ENCODE measurements at regions not wholly inside any gene's neighbourhood (a gene's known extent, or its start where the extent isn't known, plus 50 kb on each side); places are given as distances from the start of the nearest gene placed in this dataset.

DNA sequence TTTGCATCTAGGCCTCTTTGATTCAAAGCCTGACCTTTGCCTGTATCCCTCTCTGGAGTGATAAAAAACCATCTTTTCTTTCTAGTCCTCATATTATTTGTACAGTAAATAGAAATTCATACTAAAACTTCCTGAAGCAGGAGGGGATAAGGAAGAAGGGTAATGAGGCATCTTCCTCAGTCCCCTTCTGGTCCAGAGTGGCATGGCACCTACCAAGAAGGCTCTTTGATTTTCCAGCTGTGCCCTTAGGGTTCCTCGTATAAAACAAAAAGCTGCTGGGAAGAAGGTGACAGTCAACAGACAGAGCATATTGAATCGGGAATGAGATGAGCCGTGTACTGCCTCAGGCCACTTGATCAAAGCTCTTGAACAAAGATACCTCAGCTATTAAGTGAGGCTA, 71.9 kb upstream of the SPDL1 start:
- no peak for DNase-seq (ENCODE audit: low read depth in 1 of 2, low spot score in 1 of 2)
- TF ChIP-seq GABPA (IDR thresholded peaks at IDR 0.05; ENCODE audit: low read depth) (no peak), POLR2AphosphoS5 (IDR thresholded peaks at IDR 0.05; ENCODE audit: low read depth) (no peak)
- TF ChIP-seq, protein P1, sequence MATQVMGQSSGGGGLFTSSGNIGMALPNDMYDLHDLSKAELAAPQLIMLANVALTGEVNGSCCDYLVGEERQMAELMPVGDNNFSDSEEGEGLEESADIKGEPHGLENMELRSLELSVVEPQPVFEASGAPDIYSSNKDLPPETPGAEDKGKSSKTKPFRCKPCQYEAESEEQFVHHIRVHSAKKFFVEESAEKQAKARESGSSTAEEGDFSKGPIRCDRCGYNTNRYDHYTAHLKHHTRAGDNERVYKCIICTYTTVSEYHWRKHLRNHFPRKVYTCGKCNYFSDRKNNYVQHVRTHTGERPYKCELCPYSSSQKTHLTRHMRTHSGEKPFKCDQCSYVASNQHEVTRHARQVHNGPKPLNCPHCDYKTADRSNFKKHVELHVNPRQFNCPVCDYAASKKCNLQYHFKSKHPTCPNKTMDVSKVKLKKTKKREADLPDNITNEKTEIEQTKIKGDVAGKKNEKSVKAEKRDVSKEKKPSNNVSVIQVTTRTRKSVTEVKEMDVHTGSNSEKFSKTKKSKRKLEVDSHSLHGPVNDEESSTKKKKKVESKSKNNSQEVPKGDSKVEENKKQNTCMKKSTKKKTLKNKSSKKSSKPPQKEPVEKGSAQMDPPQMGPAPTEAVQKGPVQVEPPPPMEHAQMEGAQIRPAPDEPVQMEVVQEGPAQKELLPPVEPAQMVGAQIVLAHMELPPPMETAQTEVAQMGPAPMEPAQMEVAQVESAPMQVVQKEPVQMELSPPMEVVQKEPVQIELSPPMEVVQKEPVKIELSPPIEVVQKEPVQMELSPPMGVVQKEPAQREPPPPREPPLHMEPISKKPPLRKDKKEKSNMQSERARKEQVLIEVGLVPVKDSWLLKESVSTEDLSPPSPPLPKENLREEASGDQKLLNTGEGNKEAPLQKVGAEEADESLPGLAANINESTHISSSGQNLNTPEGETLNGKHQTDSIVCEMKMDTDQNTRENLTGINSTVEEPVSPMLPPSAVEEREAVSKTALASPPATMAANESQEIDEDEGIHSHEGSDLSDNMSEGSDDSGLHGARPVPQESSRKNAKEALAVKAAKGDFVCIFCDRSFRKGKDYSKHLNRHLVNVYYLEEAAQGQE (IDR thresholded peaks at IDR 0.05; ENCODE audit: insufficient replicate concordance, low read depth): no peak
- TF ChIP-seq, protein P2, sequence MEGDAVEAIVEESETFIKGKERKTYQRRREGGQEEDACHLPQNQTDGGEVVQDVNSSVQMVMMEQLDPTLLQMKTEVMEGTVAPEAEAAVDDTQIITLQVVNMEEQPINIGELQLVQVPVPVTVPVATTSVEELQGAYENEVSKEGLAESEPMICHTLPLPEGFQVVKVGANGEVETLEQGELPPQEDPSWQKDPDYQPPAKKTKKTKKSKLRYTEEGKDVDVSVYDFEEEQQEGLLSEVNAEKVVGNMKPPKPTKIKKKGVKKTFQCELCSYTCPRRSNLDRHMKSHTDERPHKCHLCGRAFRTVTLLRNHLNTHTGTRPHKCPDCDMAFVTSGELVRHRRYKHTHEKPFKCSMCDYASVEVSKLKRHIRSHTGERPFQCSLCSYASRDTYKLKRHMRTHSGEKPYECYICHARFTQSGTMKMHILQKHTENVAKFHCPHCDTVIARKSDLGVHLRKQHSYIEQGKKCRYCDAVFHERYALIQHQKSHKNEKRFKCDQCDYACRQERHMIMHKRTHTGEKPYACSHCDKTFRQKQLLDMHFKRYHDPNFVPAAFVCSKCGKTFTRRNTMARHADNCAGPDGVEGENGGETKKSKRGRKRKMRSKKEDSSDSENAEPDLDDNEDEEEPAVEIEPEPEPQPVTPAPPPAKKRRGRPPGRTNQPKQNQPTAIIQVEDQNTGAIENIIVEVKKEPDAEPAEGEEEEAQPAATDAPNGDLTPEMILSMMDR (IDR thresholded peaks at IDR 0.05; ENCODE audit: insufficient read depth, low read length): no peak
- no peak overlapping the region for H3K27ac ChIP-seq (replicated peaks)
- H3K27me3 ChIP-seq (ENCODE audit: insufficient read depth, poor library complexity, severe bottlenecking): no peaks in the 10 kb centered on the region
- H3K4me3 ChIP-seq (replicated peaks; ENCODE audit: insufficient read depth, low read length): no peak overlapping the region

DNA sequence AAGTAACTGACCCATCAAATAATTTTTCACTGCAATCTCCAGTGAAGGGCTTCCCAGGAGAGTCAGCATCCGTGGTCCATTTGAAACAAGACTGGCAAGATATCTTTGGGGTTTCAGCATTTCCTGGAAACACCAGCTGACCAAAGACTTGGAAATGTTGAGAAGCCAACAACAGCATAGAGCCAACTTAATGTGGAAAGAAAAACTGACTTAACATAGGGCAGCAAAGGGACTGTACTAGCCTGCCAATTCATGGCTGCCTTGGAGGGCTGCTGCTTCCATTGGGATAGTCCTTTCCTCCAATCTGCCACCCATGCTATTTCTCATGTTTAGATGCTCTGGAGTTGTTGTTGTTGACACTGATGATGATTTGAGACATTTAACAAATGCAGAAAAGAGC, 76.5 kb upstream of the SPDL1 start:
- TF ChIP-seq, protein P1 (IDR thresholded peaks at IDR 0.05; ENCODE audit: insufficient replicate concordance, low read depth): no peak
- TF ChIP-seq SPI1 (IDR thresholded peaks at IDR 0.05; ENCODE audit: borderline replicate concordance, low read depth): no peak
- no peak for TF ChIP-seq GABPA (IDR thresholded peaks at IDR 0.05; ENCODE audit: low read depth)
- TF ChIP-seq POLR2AphosphoS5 (IDR thresholded peaks at IDR 0.05; ENCODE audit: low read depth): no peak
- H3K27ac ChIP-seq (replicated peaks): no peak overlapping the region
- H3K27me3 ChIP-seq (ENCODE audit: insufficient read depth, poor library complexity, severe bottlenecking): peaks cover 14% of the 10 kb centered on the region
- no peak overlapping the region for H3K4me3 ChIP-seq (replicated peaks; ENCODE audit: insufficient read depth, low read length)
- DNase-seq (ENCODE audit: low read depth in 1 of 2, low spot score in 1 of 2): no peak

DNA sequence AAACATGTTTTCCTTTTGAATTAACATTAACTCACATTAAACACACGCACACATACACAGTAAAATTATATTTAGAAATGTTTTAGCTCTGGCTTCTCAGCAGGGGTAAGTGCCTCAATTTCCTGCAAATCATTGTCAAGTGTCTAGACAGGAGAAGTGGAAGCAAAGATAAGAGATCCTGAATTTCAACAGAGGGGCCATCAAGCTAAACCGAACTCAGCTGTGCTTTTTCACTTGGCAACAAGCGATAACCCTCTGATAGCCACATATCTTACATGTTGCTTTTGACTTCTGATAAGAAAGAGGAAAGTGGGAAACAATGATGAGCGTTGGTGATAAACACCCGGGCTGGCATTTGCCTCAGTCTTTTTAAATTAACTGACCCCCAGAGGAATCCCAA, 79.7 kb upstream of the SPDL1 start:
- no peak overlapping the region for H3K27ac ChIP-seq (replicated peaks)
- no peak overlapping the region for H3K4me3 ChIP-seq (replicated peaks; ENCODE audit: insufficient read depth, low read length)
- TF ChIP-seq SPI1 (IDR thresholded peaks at IDR 0.05; ENCODE audit: borderline replicate concordance, low read depth) (no peak), GABPA (IDR thresholded peaks at IDR 0.05; ENCODE audit: low read depth) (no peak), POLR2AphosphoS5 (IDR thresholded peaks at IDR 0.05; ENCODE audit: low read depth) (no peak)
- TF ChIP-seq, protein P2 (IDR thresholded peaks at IDR 0.05; ENCODE audit: insufficient read depth, low read length): no peak
- TF ChIP-seq, protein P1 (IDR thresholded peaks at IDR 0.05; ENCODE audit: insufficient replicate concordance, low read depth): no peak
- no peak for DNase-seq (ENCODE audit: low read depth in 1 of 2, low spot score in 1 of 2)
- peaks cover 20% of the 10 kb centered on the region for H3K27me3 ChIP-seq (ENCODE audit: insufficient read depth, poor library complexity, severe bottlenecking)

All from HL-60 (cell line).